Stimulated activated CD8-positive, alpha-beta memory T cell treated with anti-CD3 and anti-CD28 coated beads, Interleukin-15, amount 100 ng/mL, for 24 hours (primary cell): ENCODE measurements at regions not wholly inside any gene's neighbourhood (a gene's known extent, or its start where the extent isn't known, plus 50 kb on each side); places are given as distances from the start of the nearest gene placed in this dataset.
"Not testable (repeated sequence)": the region's sequence is repeated elsewhere in the genome, so short reads cannot be mapped to it uniquely, and the experiment has no call there.

Experiments
- DNase-seq: peaks from one replicate; pipeline ENCODE4 v3.0.0-alpha.2; 2020; ENCODE audit warnings: low read depth

GRCh38 chr22:22168941-22169867, 75.4 kb upstream of the VPREB1 start:
- no peak for DNase-seq

GRCh38 chr22:22168190-22168940, 76.2 kb upstream of the VPREB1 start:
- DNase-seq, result no peak

GRCh38 chr22:22167791-22168189, 76.8 kb upstream of the VPREB1 start:
- no peak for DNase-seq

DNA sequence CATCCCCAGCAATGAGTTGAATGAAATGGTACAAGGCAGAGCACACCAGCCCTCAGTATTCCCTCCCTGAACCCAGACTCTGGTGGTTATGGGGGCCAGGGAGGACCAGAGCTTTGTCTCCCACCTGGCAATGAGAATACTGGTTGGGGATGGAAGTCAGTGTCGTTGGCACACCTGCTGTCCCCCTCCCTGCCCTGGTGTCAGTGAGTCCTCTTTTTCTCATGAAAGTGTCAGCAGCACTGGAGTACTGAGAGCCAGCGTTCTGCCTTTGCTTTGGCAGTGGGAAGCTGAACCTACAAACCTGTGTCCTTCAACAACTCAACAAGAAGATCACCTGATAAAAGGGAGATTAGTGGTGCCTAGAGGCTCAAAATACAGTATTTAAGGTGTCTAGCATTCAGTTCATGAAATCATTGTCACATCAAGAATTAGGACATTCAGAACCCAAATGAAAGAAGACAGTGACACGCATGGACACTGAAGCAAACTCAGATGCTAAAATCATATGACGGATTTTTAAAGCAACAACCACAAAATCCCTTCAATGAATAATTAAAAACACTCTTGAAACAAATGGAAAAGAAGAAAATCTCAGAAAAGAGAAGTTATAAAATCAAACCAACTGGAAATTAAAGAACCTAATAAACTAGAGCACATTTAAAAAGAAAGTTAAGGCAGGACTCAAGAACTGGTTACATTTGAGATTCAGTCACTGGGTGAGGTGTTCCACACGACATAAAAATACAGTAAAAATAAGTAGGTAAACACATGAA, 77.5 kb upstream of the VPREB1 start:
- DNase-seq, result no peak

DNA sequence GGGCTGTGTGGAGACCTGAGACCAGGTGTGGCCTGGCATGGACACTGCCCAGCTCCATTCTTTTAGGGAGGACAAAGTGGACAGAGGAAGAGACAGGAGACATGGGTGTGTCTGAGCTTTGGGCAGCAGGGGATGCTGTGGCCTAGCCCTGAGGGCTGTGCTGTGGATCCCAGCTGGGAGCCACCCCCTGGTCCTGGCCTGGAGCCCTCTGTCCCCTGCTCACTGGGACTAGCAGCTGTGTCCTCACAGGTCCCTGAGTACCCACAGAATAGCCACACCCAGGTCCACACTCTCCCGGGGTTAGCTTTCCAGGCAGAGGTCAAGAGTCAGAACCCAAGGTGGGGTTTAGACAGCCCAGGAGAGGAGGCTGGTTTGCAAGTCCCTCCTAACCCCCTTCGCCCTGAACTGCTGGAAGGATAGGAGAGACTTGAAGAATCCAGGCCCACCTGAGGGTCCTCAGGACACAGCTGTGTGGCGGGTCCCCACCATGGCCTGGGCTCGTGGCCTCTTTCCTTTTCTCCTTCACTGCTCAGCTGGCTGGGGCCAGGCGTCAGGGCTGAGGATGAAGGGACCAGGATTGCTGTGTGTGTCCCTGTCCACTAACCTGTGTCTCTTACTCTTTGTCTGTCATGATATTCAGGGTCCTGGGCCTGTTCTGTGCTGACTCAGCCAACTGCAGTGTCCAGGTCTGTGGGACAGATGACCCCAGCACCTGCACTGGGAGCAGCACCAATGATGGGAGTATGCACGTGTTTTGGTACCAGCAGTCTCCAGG, 78.5 kb upstream of the VPREB1 start:
- DNase-seq, result no peak

- no peak for DNase-seq
These were observed 79.9 kb upstream of the VPREB1 start for GRCh38 chr22:22164541-22165272.

DNA sequence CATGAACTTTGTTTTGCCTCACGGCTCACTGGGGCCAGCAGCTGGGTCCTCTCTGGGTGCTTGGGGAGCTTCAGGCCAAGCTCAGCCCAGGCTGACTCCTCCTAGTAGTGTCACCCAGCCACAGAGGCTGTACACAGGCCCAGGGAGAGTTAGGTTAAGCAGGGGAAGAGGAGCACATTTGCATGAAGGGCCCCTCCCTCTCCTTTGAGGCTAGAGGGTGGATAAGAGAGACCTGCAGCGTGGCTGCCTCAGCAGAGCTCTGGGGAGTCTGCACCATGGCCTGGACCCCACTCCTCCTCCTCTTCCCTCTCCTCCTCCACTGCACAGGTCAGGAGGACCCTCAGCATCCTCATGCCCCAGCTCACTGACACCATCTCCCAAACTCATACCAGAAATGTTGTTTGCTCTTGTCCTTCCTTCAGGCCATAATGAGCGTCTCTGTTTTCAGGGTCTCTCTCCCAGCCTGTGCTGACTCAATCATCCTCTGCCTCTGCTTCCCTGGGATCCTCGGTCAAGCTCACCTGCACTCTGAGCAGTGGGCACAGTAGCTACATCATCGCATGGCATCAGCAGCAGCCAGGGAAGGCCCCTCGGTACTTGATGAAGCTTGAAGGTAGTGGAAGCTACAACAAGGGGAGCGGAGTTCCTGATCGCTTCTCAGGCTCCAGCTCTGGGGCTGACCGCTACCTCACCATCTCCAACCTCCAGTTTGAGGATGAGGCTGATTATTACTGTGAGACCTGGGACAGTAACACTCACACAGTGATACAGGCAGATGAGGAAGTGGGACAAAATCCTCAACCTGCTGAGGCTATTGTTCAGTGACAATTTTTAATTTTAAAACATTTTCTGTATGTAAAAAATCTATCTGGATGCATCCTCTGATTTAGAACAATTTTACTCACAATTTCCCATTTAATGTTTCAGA, 82.4 kb upstream of the VPREB1 start:
- DNase-seq, result no peak

DNA sequence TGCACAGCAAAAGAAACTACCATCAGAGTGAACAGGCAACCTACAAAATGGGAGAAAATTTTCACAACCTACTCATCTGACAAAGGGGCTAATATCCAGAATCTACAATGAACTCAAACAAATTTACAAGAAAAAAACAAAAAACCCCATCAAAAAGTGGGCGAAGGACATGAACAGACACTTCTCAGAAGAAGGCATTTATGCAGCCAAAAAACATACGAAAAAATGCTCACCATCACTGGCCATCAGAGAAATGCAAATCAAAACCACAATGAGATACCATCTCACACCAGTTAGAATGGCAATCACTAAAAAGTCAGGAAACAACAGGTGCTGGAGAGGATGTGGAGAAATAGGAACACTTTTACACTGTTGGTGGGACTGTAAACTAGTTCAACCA, 83.8 kb upstream of the VPREB1 start:
- DNase-seq, result not testable (repeated sequence)

DNA sequence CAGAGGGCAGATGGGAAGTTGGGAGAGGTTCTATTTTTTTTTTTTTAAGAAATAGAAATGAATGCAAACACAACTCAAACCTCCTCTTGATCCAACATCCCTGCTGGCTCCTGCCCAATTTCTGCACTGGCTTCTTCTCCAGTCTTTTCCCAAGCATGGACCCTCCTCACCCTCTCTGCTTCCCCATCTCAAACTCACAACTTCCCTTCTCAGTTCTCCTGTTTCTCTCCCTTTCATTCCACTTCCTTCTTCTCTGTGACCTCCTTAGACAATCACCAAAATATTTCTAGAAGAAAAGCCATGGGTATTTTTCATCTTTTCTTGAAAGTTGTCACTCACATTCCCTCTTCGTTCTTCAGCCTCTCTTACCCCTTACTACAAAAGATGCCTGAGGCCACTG, 85.2 kb upstream of the VPREB1 start:
- no peak for DNase-seq

DNA sequence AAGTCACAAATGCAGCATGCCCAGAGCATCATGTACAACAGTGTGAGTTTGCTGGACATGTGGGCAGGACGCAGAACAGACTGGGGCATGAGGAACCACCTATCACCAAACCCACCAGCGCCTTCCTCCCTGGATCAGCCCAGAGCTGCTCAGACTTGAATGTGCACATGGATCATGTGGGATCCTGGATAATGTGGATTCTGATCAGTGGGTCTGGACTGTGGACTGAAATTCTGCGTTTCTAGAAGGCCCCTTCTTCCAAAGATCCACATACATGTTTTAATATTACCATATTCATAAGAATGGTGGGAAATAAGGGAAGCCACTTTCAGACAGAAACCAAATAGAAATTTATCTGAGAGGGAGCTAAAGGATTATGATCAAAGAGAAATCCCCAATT, 85.6 kb upstream of the VPREB1 start:
- no peak for DNase-seq

- DNase-seq, result no peak
These were observed 86.3 kb upstream of the VPREB1 start for GRCh38 chr22:22158207-22158816.

DNA sequence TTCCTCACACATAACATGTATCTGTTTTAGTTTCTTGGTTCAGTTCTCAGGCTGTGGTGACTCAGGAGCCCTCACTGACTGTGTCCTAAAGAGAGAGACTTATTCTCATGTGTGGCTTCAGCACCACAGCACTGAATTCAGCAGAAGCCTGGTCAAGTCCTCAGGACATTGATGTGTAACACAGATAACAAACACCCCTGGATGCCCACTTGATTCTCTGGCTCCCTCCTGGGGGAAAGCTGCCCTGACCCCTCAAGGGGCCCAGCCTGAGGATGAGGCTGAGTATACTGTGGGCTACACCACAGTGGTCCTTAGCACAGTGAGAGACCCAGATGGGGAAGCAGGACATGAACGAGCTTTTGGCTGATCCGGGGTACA, 87.2 kb upstream of the VPREB1 start:
- no peak for DNase-seq

- DNase-seq, result no peak
These were observed 87.8 kb upstream of the VPREB1 start for GRCh38 chr22:22156716-22157347.

- no peak for DNase-seq
These were observed 88.3 kb upstream of the VPREB1 start for GRCh38 chr22:22156348-22156715.

DNA sequence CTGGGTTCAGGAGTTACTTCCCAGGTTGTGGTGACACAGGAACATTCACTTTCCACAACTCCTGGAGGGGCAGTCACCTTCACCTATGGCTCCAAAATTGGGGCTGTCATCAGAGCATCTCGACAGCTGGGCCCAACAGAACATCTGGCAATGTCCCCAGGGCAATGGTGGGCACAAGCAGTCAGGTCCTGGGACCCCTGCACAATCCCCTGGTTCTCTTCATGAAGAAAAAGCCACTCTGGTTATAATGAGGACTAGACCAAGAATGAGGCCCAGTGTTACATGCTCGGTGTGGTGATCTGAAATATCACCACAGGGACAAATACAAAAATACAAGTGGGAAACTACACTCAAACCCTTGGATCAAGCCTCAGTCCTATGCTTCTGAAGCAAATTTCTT, 89.0 kb upstream of the VPREB1 start:
- DNase-seq, result no peak

GRCh38 chr22:22155146-22155545, 89.4 kb upstream of the VPREB1 start:
- no peak for DNase-seq

- DNase-seq, result no peak
These were observed 90.5 kb upstream of the VPREB1 start for GRCh38 chr22:22154040-22154439.

- no peak for DNase-seq
These were observed 93.3 kb upstream of the VPREB1 start for GRCh38 chr22:22151308-22151707.

GRCh38 chr22:22150457-22150856, 94.1 kb upstream of the VPREB1 start:
- no peak for DNase-seq
